ENCODE measurements at regions not wholly inside any gene's neighbourhood (a gene's known extent, or its start where the extent isn't known, plus 50 kb on each side); places are given as distances from the start of the nearest gene placed in this dataset.
"Not testable (repeated sequence)": the region's sequence is repeated elsewhere in the genome, so short reads cannot be mapped to it uniquely, and the experiment has no call there.

- TF ChIP-seq CREM (IDR thresholded peaks at IDR 0.05) (peak; percentile 23; the same call in 1 of the 2 replicates), FOXA3 (CRISPR knock-in tag; IDR thresholded peaks at IDR 0.05) (peak; percentile 80), ZNF710 (CRISPR knock-in tag; IDR thresholded peaks at IDR 0.05; ENCODE audit: borderline replicate concordance) (peak; percentile 72; the same call in 1 of the 2 replicates), BCL6 (CRISPR knock-in tag; IDR thresholded peaks at IDR 0.05) (peak; percentile 32; the same call in 1 of the 2 replicates), RERE (CRISPR knock-in tag; IDR thresholded peaks at IDR 0.05; ENCODE audit: low read depth) (peak; percentile 51; the same call in 1 of the 2 replicates), ATF2 (CRISPR knock-in tag; IDR thresholded peaks at IDR 0.05) (0 out of 2 replicates have a peak, but pooled peaks have one; percentile 26), SOX5 (CRISPR knock-in tag; IDR thresholded peaks at IDR 0.05; ENCODE audit: borderline replicate concordance) (peak; percentile 69; the same call in 1 of the 2 replicates), CEBPG (CRISPR knock-in tag; IDR thresholded peaks at IDR 0.05) (peak; percentile 78), EP300 (IDR thresholded peaks at IDR 0.05; ENCODE audit: low read depth in 2 of 2, low read length in 2 of 2) (0 out of 4 replicates have a peak, but pooled peaks of 1 of the 2 experiments have one; percentile 27), GFI1 (CRISPR knock-in tag; IDR thresholded peaks at IDR 0.05; ENCODE audit: borderline replicate concordance) (peak; percentile 49; the same call in 1 of the 2 replicates), CREB1 (CRISPR knock-in tag; IDR thresholded peaks at IDR 0.05) (0 out of 2 replicates have a peak, but pooled peaks have one; percentile 13), RXRB (CRISPR knock-in tag; IDR thresholded peaks at IDR 0.05; ENCODE audit: borderline replicate concordance) (0 out of 2 replicates have a peak, but pooled peaks have one; percentile 24), SOX13 (CRISPR knock-in tag; conservative IDR thresholded peaks at IDR 0.05 in 1 of 2, IDR thresholded peaks at IDR 0.05 in 1 of 2) (peak in 1 of 2 experiments; percentile 81; a peak in 2 of 4 replicates), FOXJ3 (CRISPR knock-in tag; IDR thresholded peaks at IDR 0.05; ENCODE audit: borderline replicate concordance) (0 out of 2 replicates have a peak, but pooled peaks have one; percentile 26), GATAD2A (CRISPR knock-in tag; IDR thresholded peaks at IDR 0.05) (peak; percentile 86), TCF7 (IDR thresholded peaks at IDR 0.05; ENCODE audit: low read depth) (peak; percentile 84)
- TF ChIP-seq CREM (CRISPR knock-in tag; IDR thresholded peaks at IDR 0.05); EP300 (CRISPR knock-in tag; IDR thresholded peaks at IDR 0.05; ENCODE audit: borderline replicate concordance); CREB1 (IDR thresholded peaks at IDR 0.05); SOX13 (IDR thresholded peaks at IDR 0.05): not testable (repeated sequence)
Observed at GRCh38 chr7:45335024-45335423, 177.4 kb downstream of the RAMP3 start (continued).
